Neural crest cell (in vitro differentiated cells): ENCODE measurements at regions not wholly inside any gene's neighbourhood (a gene's known extent, or its start where the extent isn't known, plus 50 kb on each side); places are given as distances from the start of the nearest gene placed in this dataset.

Experiments
- DNase-seq: peaks from one replicate; pipeline ENCODE4 v3.0.0; 2021; ENCODE audit warnings: low read depth, mixed read lengths, low spot score
- H3K27ac Mint-ChIP-seq: one replicate; pipeline ENCODE4 v1.8.0; 2021; ENCODE audit warnings: mild to moderate bottlenecking, mixed read lengths; ENCODE audit not compliant: unreplicated experiment
- H3K27me3 Mint-ChIP-seq: 2 replicates; pipeline ENCODE4 v1.8.0; 2021; ENCODE audit warnings: low read depth, mild to moderate bottlenecking, mixed read lengths
- H3K36me3 Mint-ChIP-seq: 2 replicates; pipeline ENCODE4 v1.8.0; 2021; ENCODE audit warnings: low read depth, mild to moderate bottlenecking, mixed read lengths
- H3K4me1 Mint-ChIP-seq: 2 replicates; pipeline ENCODE4 v1.8.0; 2021; ENCODE audit warnings: mixed read lengths
- H3K4me3 Mint-ChIP-seq: one replicate; pipeline ENCODE4 v1.8.0; 2021; ENCODE audit warnings: mild to moderate bottlenecking, mixed read lengths
- H3K9me3 Mint-ChIP-seq: 2 replicates; pipeline ENCODE4 v1.8.0; 2021; ENCODE audit warnings: mixed read lengths
- CTCF ChIP-seq: fragments of 200-600 bp; sonication (generic); conservative IDR thresholded peaks from 2 replicates; pipeline ENCODE4 v1.5.0; 2021; ENCODE audit warnings: antibody characterized with exemption, mild to moderate bottlenecking

- H3K27ac Mint-ChIP-seq, result no peak overlapping the region
Observed at GRCh38 chr2:240236217-240237111, 96.0 kb upstream of the OTOS start.

GRCh38 chr2:240237609-240238174, 97.2 kb upstream of the OTOS start:
- peaks cover 11% of the 10 kb centered on the region for H3K4me1 Mint-ChIP-seq
- H3K36me3 Mint-ChIP-seq, result no peaks in the 10 kb centered on the region
- H3K27me3 Mint-ChIP-seq, result peaks cover 19% of the 10 kb centered on the region
- no peak for TF ChIP-seq CTCF
- no peak overlapping the region for H3K27ac Mint-ChIP-seq
- no peak overlapping the region for H3K4me3 Mint-ChIP-seq
- no peak for DNase-seq
- H3K9me3 Mint-ChIP-seq, result peaks cover 3% of the 10 kb centered on the region

More at GRCh38 chr2:240236217-240237111, 96.0 kb upstream of the OTOS start:
- DNase-seq, result no peak
- H3K4me3 Mint-ChIP-seq, result no peak overlapping the region
- peaks cover 11% of the 10 kb centered on the region for H3K4me1 Mint-ChIP-seq
- peaks cover 19% of the 10 kb centered on the region for H3K27me3 Mint-ChIP-seq
- H3K9me3 Mint-ChIP-seq, result peaks cover 3% of the 10 kb centered on the region
- TF ChIP-seq CTCF, result no peak
- H3K36me3 Mint-ChIP-seq, result no peaks in the 10 kb centered on the region

- H3K9me3 Mint-ChIP-seq, result peaks cover 3% of the 10 kb centered on the region
- TF ChIP-seq CTCF, result no peak
Observed at GRCh38 chr2:240238201-240238600, 97.7 kb upstream of the OTOS start.

GRCh38 chr2:240238786-240239185, 98.3 kb upstream of the OTOS start:
- Mint-ChIP-seq H3K9me3 (peaks cover 3% of the 10 kb centered on the region), H3K27me3 (peaks cover 19% of the 10 kb centered on the region), H3K4me3 (no peak overlapping the region), H3K36me3 (no peaks in the 10 kb centered on the region), H3K4me1 (peaks cover 11% of the 10 kb centered on the region), H3K27ac (no peak overlapping the region)
- TF ChIP-seq CTCF, result no peak
- no peak for DNase-seq

More at GRCh38 chr2:240238201-240238600, 97.7 kb upstream of the OTOS start:
- no peak for DNase-seq
- Mint-ChIP-seq H3K4me3 (no peak overlapping the region), H3K36me3 (no peaks in the 10 kb centered on the region), H3K27me3 (peaks cover 19% of the 10 kb centered on the region), H3K27ac (no peak overlapping the region), H3K4me1 (peaks cover 11% of the 10 kb centered on the region)

GRCh38 chr2:240239325-240239724, 98.9 kb upstream of the OTOS start:
- peaks cover 3% of the 10 kb centered on the region for H3K9me3 Mint-ChIP-seq
- no peak overlapping the region for H3K27ac Mint-ChIP-seq
- H3K4me3 Mint-ChIP-seq, result no peak overlapping the region
- no peak for DNase-seq
- TF ChIP-seq CTCF, result no peak
- H3K36me3 Mint-ChIP-seq, result no peaks in the 10 kb centered on the region
- peaks cover 19% of the 10 kb centered on the region for H3K27me3 Mint-ChIP-seq
- H3K4me1 Mint-ChIP-seq, result peaks cover 13% of the 10 kb centered on the region
